HEK293 (cell line): ENCODE measurements at regions not wholly inside any gene's neighbourhood (a gene's known extent, or its start where the extent isn't known, plus 50 kb on each side); places are given as distances from the start of the nearest gene placed in this dataset.

Experiments
- ZNF561 ChIP-seq: fragments of 450-650 bp; IDR thresholded peaks from 2 replicates; pipeline ENCODE4 v1.5.1; 2018; ENCODE audit warnings: missing biosample characterization, missing genetic modification characterization, borderline replicate concordance
- ZNF791 ChIP-seq: fragments of 450-650 bp; formaldehyde crosslinking; IDR thresholded peaks from 2 replicates; pipeline ENCODE4 v1.5.1; 2016; ENCODE audit warnings: missing biosample characterization, missing genetic modification characterization
- TF ChIP-seq, protein P1 (sequence below): fragments of 450-650 bp; formaldehyde crosslinking; IDR thresholded peaks from 2 replicates; pipeline ENCODE4 v1.5.1; 2016; ENCODE audit warnings: missing biosample characterization, missing genetic modification characterization

DNA sequence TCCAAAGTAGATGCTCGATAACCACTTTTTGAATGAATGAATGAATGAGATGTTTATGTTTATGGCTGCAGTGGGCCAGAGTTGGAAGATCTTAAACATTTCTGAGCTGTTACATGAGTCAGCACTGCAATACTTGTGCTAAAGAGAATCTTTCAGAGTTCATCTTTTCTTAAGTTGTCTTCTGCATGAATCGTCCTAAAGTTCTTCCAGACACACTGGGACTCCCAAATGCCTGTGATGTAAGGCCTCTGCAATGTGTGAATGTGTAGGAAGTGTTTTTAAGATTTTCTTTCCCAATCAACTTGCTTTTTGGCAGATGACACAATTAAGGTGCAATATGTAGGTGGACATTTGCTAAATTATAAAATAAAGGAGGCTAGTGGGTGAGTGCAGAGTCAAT is 50.3 kb upstream of the TRIM9 start:
- TF ChIP-seq ZNF791 (tag by site-specific recombination): no peak
- TF ChIP-seq, protein P1, sequence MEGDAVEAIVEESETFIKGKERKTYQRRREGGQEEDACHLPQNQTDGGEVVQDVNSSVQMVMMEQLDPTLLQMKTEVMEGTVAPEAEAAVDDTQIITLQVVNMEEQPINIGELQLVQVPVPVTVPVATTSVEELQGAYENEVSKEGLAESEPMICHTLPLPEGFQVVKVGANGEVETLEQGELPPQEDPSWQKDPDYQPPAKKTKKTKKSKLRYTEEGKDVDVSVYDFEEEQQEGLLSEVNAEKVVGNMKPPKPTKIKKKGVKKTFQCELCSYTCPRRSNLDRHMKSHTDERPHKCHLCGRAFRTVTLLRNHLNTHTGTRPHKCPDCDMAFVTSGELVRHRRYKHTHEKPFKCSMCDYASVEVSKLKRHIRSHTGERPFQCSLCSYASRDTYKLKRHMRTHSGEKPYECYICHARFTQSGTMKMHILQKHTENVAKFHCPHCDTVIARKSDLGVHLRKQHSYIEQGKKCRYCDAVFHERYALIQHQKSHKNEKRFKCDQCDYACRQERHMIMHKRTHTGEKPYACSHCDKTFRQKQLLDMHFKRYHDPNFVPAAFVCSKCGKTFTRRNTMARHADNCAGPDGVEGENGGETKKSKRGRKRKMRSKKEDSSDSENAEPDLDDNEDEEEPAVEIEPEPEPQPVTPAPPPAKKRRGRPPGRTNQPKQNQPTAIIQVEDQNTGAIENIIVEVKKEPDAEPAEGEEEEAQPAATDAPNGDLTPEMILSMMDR (tag by site-specific recombination): no peak
- TF ChIP-seq ZNF561 (tag by site-specific recombination): no peak
